SK-N-MC (cell line): ENCODE measurements at regions not wholly inside any gene's neighbourhood (a gene's known extent, or its start where the extent isn't known, plus 50 kb on each side); places are given as distances from the start of the nearest gene placed in this dataset.

Source experiments
- EZH2 ChIP-seq: fragments of 200-600 bp; sonication (generic); IDR thresholded peaks from one replicate; pipeline ENCODE4 v1.6.1; 2017; ENCODE audit warnings: antibody characterized with exemption
- FOXP2 ChIP-seq: optimal IDR thresholded peaks from 2 replicates; pipeline ENCODE3; 2011; ENCODE audit warnings: mild to moderate bottlenecking, moderate library complexity; ENCODE audit not compliant: insufficient read depth; ENCODE audit errors: extremely low read length, control extremely low read depth
- POLR2AphosphoS5 ChIP-seq: IDR thresholded peaks from 2 replicates; pipeline ENCODE4 v1.6.1; 2012; ENCODE audit warnings: mild to moderate bottlenecking, low read depth, low read length, borderline replicate concordance

GRCh38 chr18:40751186-40751585 is 1203.8 kb upstream of the PIK3C3 start:
- TF ChIP-seq POLR2AphosphoS5: no peak
- no peak for TF ChIP-seq EZH2
- no peak for TF ChIP-seq FOXP2
